ENCODE measurements at regions not wholly inside any gene's neighbourhood (a gene's known extent, or its start where the extent isn't known, plus 50 kb on each side); places are given as distances from the start of the nearest gene placed in this dataset.

DNA sequence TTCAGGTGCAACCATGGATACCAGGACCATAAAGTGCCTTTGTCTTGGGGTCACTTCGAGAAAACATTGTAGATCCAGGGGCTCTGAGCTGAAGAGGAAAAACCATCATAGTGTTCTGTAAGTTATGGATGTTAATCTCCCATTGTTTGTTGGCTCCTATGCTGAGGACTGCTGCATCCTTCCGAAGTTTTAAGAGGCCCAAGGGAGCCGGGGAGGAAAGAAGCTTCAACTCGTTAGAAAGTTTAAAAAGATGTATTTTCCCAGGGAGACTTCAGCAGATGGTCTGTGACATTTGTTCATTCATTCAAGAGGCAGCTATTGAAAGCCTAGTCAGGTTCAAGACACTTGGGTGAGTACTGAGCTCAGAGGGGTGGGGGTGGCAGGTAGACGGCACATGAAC lies 378.8 kb upstream of the TBX3 start:
- no peaks in the 10 kb centered on the region for H3K27me3 ChIP-seq
- no peak for DNase-seq
- H3K4me3 ChIP-seq = no peak overlapping the region
- no peaks in the 10 kb centered on the region for H3K4me1 ChIP-seq
- no peaks in the 10 kb centered on the region for H3K36me3 ChIP-seq
- H3K9me3 ChIP-seq = no peaks in the 10 kb centered on the region
- no peak for TF ChIP-seq POLR2A (IDR thresholded peaks at IDR 0.05)
- TF ChIP-seq, protein P1, sequence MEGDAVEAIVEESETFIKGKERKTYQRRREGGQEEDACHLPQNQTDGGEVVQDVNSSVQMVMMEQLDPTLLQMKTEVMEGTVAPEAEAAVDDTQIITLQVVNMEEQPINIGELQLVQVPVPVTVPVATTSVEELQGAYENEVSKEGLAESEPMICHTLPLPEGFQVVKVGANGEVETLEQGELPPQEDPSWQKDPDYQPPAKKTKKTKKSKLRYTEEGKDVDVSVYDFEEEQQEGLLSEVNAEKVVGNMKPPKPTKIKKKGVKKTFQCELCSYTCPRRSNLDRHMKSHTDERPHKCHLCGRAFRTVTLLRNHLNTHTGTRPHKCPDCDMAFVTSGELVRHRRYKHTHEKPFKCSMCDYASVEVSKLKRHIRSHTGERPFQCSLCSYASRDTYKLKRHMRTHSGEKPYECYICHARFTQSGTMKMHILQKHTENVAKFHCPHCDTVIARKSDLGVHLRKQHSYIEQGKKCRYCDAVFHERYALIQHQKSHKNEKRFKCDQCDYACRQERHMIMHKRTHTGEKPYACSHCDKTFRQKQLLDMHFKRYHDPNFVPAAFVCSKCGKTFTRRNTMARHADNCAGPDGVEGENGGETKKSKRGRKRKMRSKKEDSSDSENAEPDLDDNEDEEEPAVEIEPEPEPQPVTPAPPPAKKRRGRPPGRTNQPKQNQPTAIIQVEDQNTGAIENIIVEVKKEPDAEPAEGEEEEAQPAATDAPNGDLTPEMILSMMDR (IDR thresholded peaks at IDR 0.05) = no peak
- H3K27ac ChIP-seq = no peak overlapping the region

DNA sequence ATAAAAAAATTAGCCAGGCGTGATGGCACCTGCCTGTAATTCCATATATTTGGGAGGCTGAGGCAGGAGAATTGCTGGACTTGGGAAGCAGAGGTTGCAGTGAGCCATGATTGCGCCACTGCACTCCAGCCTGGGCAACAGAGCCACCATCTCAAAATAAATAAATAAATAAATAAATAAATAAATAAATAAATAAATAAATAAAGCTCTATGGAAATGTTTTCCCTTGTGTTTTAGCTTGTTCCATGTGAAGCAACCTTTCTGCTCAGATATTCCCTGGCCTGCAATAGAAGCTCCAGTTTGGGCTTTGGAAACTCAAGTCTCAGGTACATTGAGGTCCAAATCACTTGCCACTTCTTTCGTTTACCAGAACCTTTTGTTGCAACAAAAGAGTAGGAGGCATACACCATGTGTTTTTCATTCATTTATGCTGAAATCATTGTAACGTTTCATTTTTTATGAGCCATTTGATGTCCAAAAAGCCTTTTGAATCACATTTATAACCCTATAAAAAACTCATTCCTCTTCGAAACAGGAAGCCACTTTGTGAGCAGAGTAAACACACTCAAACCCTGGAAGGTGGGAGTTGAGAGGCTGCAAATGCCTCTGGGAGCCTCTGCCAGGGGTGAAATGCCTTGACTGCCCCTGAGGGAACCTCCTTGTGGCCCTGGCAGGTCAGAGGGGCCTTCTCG lies 376.6 kb upstream of the TBX3 start:
- Histone ChIP-seq H3K27me3 (no peaks in the 10 kb centered on the region), H3K4me3 (no peak overlapping the region), H3K27ac (no peak overlapping the region), H3K9me3 (no peaks in the 10 kb centered on the region), H3K4me1 (no peaks in the 10 kb centered on the region), H3K36me3 (no peaks in the 10 kb centered on the region)
- TF ChIP-seq, protein P1 (IDR thresholded peaks at IDR 0.05) = no peak
- no peak for TF ChIP-seq POLR2A (IDR thresholded peaks at IDR 0.05)
- no peak for DNase-seq

DNA sequence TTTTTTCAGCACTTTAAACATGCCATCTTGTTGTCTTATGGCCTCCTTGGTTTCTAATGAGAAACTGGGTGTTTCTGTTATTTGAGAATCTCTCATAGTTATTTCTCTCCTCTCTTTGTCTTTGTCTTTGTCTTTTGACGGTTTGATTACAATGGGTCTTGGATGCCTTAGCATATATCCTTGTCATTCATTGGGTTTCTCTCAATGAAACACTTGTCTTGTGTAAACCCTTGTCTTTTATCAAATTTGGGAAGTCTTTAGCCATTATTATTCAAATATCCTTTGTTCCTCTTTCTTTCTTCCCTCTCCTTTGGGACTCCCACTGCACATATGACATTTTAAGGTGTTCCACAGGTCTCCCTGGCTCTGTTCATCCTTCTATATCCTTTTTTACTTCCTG lies 373.5 kb upstream of the TBX3 start:
- TF ChIP-seq POLR2A (IDR thresholded peaks at IDR 0.05) = no peak
- TF ChIP-seq, protein P1 (IDR thresholded peaks at IDR 0.05) = no peak
- H3K36me3 ChIP-seq = no peaks in the 10 kb centered on the region

DNA sequence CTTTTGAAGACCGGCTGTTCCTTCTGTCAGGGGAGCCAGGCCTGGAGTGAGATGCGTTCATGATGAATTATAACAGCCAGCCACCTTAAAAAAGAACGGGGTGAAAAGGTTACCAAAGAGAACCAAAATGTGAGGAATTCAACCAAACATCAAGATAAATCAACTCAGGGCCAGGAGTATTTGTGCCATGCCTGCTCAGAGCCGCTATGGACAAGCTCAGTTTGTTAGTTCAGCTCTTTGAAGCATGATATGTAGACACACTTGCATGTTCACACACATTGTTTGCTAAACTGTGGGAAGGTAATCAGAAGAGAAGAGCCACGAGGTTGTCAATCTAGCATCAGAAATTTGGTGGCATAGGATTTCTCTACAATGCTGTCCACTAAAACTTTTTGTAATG lies 367.4 kb upstream of the TBX3 start:
- Histone ChIP-seq H3K27ac (no peak overlapping the region), H3K9me3 (no peaks in the 10 kb centered on the region), H3K4me3 (no peak overlapping the region), H3K36me3 (no peaks in the 10 kb centered on the region), H3K4me1 (no peaks in the 10 kb centered on the region), H3K27me3 (no peaks in the 10 kb centered on the region)
- TF ChIP-seq POLR2A (IDR thresholded peaks at IDR 0.05) = no peak
- TF ChIP-seq, protein P1 (IDR thresholded peaks at IDR 0.05) = no peak
- no peak for DNase-seq

More for the DNA sequence above, 373.5 kb upstream of the TBX3 start:
- no peak overlapping the region for H3K4me3 ChIP-seq
- H3K27ac ChIP-seq = no peak overlapping the region
- H3K9me3 ChIP-seq = no peaks in the 10 kb centered on the region
- H3K4me1 ChIP-seq = no peaks in the 10 kb centered on the region
- H3K27me3 ChIP-seq = no peaks in the 10 kb centered on the region
- no peak for DNase-seq

DNA sequence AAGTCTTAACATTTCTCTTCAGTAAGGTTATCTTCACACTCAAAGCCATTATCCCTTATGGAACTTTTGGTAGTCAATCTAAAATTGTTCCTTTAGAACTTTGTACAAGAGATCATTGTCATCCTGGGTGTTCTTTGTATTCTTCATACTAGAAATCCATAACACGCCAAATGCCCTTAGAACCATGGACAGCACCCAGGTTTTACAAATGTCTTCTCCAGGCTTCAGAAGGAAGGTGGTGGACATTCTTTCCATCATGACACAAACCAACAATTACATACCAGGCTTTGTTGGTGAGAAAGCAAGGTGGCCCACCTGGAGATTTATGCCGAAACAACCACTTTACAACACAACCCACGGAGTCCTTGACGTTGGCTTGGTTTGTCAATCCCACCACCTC lies 365.6 kb upstream of the TBX3 start:
- Histone ChIP-seq H3K27ac (no peak overlapping the region), H3K4me1 (no peaks in the 10 kb centered on the region), H3K27me3 (no peaks in the 10 kb centered on the region), H3K4me3 (no peak overlapping the region), H3K36me3 (no peaks in the 10 kb centered on the region), H3K9me3 (no peaks in the 10 kb centered on the region)
- no peak for DNase-seq
- no peak for TF ChIP-seq POLR2A (IDR thresholded peaks at IDR 0.05)
- TF ChIP-seq, protein P1 (IDR thresholded peaks at IDR 0.05) = no peak

DNA sequence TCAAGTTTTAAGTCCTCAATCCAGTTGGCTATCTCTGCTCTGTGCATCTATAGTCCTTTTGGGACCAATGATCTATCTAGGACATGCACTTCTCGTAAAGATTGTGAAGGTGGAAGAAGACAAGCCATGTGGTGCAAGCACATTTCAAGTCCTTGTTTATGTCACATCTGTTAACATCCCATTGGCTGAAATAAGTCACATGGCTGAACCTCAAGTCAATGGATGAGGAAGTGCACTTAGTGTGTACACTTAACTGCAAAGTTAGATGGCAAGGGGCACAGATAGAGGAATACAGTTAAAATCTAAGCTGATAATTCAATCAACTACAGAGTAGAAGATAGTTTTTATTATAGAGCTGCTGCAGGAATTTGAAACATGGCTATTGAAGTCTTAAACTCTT lies 362.8 kb upstream of the TBX3 start:
- TF ChIP-seq, protein P1 (IDR thresholded peaks at IDR 0.05) = no peak
- no peak for TF ChIP-seq POLR2A (IDR thresholded peaks at IDR 0.05)
- no peak overlapping the region for H3K27ac ChIP-seq
- H3K9me3 ChIP-seq = no peaks in the 10 kb centered on the region
- H3K4me3 ChIP-seq = no peak overlapping the region
- DNase-seq = no peak
- no peaks in the 10 kb centered on the region for H3K36me3 ChIP-seq
- H3K4me1 ChIP-seq = no peaks in the 10 kb centered on the region
- H3K27me3 ChIP-seq = no peaks in the 10 kb centered on the region

Data from Peyer's patch (tissue), 4 donors.